Activated effector memory CD4-positive, alpha-beta T cell treated with Interleukin-2 at 50 U/mL for 16 hours (primary cell): ENCODE measurements at regions not wholly inside any gene's neighbourhood (a gene's known extent, or its start where the extent isn't known, plus 50 kb on each side); places are given as distances from the start of the nearest gene placed in this dataset.

Source experiments
- DNase-seq: peaks from one replicate; pipeline ENCODE4 v3.0.0-alpha.2; 2020

DNA sequence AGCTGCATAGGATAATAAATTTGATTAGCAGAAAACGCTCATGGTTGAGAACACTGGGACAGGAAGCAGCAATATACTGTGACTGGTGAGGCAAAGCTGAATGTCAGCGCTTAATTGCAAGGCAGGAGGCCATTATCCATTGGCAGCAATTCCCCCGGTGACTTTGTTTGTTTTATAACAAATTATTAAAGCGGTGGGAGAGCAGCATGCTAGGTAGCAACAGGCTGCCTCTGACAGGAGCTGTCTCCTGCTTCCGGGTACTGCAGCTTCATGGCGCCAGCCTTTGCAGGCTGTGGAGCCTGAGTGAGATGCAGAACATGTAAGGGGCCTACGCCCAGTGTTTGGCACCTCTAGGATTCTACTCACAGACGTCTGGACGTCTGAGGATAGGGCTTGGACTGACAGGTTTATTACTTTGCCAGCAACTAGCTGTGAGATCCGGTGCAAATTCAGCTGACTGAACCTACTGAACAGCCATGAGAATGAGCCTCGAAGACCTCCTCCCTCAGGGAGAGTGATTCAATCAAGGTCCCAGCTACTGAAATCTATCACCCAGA is 82.1 kb upstream of the SSTR1 start:
- DNase-seq, result no peak

DNA sequence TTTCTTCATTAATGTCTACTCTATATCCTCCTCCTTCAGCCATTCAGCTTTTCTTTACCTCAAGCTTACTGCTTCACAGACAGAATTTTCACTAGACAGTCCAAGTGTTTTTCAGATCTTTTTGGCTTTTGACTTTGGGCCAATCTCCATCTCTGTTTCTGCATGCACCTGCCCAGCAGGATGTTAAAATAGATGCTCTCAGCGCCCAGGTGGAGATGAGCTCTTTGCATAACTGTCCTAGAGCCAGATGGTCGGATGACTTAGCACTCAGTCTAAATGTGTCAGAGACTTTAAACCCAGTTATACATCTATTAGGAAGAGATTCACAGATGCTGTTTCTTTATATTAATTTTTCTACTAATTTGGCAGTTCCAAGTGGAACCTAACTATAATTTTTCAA is 80.3 kb upstream of the SSTR1 start:
- no peak for DNase-seq

DNA sequence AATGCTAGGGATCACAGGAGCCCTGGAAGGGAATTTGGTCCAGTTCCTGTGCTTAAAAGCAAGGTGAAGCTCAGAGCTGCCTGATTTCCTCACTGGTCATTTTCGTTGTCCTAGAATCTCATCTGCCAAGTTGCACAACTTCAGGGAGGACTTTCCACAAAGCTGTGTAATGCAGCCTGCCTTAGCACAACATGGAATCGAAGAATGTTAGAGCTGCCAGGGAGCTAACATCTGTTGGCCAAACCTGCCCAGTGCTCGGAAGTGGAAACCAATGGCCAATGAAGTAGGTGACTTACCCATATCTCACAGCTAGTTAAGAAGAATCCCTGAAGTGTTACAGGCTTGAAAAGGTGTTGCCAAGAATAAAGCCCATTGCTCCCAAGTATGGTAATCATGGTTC is 79.9 kb upstream of the SSTR1 start:
- DNase-seq, result no peak

DNA sequence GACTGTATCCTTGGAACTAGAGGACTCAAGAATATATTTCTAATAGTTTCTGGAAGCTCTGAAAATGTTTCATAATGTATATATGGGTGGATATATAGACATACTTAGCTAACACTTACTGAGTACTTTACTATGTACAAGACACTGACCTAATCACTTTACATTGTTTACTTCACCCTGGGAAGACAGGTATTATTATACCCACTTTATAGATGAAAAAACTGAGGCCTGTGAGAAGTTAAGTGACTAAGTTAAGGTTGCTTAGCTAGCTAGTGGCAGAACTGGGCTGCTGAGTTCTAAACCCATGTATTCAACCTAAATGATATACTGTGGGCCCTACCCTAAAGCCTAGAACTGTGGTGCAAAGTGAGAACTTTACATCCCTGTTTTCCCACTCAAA is 79.1 kb upstream of the SSTR1 start:
- no peak for DNase-seq

DNA sequence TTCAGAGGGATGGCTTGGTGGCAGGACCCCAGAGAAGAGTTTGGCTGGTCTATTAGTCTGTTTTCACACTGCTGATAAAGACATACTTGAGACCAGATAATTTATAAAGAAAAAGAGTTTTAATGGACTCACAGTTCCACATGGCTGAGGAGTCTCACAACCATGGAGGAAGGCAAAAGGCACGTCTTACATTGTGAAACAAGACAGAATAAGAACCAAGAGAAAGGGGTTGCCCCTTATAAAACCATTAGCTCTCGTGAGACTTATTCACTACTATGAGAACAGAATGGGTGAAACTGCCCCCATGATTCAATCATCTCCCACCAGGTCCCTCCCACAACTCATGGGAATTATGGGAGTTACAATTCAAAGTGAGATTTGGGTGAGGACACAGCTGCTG is 78.5 kb upstream of the SSTR1 start:
- no peak for DNase-seq

DNA sequence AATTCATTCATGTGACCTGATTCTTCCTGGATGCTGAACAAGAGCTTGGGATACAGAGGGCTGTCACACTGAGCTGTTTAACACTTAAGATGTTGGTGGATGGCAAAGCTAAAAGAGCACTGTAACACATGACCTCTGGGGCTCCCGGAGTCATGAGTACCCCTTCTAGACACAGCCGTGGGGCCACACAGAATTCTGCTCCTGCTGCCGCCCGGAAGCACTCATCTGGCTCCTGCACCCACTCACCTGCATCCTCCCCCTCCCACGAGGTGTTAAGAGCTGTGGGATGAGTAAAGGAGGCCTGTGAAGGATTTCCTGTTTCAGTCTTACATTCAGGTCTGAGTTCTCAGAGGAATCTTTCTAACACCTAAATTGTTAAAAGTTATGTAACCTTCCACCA is 78.0 kb upstream of the SSTR1 start:
- DNase-seq, result no peak

DNA sequence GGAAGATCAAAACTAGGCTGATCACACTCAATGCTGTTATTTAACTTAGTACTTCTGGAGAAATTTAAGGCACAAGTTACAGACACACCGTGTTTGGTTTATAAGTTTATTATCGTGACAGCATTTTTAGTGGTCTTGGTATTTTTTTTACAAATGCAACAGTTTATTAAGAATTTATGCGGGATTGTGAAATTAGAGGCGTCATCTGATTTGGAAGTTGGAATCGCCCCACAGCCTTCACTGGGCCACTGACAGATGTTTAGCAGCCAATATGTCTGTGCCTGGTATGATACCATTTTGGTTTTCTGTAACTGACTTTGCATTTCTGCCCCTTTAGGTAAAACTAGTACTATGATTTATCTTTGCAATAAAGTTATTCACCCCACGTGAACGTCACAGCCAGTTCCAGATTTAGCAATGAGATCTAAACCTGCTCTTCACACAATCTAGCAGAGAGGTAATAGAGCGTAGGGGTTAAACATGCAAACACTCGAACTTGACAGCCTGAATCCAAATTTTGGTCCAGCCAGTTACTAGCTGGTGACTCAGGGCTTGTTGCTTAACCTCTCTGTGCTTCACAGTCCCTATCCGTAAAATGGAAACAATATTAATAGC is 73.2 kb upstream of the SSTR1 start:
- no peak for DNase-seq

DNA sequence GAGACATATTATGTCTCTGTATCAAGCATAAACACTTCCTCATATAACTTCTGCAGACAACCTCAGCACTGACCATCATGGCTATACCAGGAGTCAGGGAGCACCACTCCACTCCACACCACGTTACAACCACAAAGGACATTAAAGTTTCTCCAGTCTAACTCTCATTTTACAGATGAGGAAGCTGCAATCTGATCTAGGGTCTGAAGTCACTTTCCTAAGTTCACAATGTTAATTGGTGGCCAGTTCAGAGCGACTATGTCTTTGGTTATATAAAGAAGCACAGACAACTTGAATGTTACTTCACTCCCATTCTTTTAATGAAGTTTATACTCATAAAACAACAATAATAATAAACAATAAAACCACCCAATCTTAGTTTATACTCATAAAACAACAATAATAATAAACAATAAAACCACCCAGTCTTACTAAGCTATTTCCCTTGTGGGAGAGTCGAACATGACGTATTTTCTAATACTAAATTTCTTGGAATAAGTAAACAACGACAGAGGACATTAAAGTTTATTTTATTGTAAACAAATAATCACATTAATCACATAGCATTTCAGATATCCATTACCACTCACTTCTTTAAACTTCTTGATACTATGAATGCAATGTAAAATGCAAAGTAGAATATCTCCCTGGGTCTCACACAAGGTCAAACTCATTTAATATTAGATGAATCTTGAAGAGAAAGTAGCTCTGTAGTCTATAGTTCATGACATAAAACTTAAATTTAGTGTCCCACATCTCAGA is 72.4 kb upstream of the SSTR1 start:
- no peak for DNase-seq

DNA sequence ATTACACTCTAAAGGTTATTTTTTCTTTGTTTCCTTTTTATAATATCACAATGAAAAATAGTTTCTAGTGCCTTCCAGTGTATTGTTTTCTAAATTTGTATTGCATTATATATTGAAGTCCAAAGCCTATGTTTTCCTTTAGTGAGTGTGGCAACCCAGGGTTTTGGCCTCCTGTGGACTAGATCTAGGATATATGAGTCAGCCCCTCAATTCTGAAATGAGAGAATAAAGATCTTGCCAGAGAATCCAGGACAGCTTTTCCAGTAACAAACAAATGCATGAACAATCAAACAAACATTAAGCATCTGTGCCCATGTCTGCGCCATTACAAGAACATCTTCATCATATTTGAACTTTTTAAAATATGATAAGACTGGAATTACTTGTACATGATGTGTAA is 70.7 kb upstream of the SSTR1 start:
- DNase-seq, result no peak

DNA sequence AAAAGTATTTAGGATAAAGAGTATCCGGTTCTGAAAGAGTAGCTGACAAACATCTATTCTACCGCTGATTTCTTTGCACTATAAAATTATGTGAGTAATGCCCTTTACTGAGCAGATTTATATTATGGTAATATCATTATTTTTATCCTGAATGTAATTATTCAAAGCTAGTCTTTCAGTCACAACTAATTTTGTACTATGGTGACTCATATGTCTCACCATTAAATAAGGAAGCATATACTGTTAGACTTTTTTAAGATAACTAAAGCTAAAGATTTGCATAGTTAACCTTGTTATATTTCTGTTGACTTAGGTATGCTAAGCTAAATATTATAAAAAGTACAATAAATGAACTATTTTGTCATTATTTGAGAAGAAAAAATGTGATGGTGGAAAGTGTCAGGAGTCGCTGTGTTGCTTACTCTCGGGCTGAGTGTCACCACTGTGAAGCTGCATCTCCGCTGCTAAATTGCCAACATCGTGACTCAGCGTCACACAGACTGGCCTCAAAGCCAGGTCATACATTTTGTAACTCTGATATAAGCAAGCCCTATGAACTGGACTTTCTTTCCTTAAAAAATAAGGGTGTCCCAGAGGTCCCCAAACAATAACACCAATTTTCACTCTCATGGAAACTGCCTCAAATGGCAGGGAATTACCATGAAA is 69.1 kb upstream of the SSTR1 start:
- DNase-seq, result no peak

DNA sequence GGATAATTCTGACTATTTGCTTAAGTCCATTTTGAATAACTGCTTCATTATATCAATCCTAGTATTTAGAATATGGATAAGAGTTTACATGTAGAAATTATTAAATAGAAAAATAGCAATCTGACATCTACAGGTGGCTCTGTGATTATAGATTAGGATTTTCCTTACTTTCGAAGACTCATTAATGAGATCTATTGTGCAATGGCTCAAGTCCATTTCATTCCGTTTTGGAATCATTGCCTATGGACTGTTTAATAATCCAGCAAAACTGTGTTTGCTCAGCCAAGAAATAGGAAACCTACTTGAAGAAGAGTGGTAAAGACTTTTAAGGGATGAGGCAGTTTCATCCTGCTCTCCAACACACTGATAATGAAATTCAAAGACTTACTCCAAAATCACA is 67.8 kb upstream of the SSTR1 start:
- DNase-seq, result no peak

DNA sequence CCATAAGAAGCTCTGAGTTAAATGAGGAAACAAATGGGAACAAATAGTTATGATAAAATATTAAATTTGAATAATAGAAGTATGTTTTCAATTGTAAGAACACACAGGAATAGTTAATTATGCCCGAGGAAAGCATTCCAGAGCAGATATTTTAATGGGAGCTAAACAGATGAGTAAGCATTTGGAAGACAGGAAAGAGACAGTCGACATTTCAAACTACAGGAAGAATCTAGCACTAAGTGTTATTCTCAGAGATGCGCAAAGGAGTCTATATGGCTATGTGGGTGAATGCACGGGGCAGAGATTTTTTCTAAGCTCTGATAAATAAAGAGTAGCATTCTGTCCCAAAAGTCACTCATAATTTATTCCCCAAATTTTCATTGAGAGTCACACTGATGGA is 64.5 kb upstream of the SSTR1 start:
- DNase-seq, result no peak

DNA sequence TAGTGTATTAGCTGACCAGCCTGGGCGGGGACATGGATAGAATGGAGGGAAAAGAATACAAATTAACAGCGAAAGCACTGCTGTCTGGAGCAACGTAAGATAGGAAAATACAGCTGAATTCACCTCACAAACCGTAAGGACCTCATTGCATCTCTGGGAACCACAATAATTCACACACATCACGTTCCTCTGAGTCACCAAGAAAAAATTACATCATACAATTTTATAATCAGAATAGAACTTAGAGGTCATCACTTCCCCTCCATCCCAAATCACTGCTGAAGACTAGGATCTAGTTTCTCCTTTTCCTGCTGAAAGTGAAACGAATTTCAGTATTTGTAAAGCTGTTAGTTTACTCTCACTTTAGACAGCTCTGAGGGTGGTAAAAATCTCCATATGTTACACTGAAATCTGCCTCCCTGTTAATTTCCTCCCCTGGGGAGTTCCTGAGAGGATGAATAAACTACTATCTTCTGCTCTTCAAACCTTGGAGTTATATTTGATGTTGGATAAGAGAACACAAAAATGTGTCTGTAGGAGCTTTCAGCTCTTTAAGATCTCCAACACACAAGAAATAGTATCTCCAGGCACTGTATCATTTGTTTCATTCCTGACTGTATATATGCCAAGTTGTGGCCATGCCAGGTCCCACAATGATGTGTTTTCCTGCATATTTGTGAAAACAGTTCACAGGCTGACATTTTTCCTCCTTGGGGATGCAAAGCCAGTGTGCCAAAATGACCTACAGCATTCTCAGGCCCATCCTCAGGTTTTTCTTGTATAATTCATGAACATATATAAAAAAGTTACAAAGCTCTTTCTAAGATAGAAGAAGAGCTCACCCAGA is 63.8 kb upstream of the SSTR1 start:
- no peak for DNase-seq

DNA sequence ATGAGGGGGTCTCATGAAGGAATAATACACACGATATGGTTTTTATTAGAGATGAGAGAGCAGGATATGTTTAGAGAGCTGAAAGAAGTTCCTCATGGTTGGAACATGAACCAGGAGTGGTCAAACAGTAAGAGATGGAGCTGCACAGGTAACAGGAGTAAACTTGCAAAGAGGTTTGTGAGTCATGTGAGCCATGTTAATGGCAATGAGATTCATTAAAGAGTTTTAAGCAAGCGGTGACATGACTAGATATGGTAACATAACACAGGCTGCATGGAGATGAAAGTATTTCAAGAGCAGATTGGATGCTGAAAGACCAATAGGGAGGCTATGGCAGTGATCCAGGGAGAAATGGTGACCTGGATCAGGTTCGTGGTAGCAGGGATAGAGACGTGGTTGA is 62.6 kb upstream of the SSTR1 start:
- no peak for DNase-seq

DNA sequence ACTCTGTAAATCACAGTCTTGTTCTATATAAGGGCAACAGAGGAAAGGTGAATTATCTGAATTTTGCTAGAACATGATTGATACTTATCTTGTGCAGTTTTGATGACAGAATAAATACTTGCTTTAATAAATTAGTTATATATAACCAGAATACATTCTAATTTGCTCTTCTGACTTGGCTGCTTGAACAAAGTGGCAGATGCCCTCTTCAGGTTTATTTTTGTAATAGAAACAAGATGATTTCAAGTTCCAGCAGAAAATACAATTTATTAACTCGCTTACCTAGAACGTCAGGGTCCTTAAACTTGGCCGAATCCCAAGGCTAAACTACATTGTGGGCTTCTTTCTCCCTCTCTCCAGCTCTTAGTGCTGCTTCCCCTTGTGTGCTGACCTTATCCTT is 57.6 kb upstream of the SSTR1 start:
- DNase-seq, result no peak
